SK-N-SH treated with all-trans-retinoic acid at 6 μM for 48 hours (cell line): ENCODE measurements at regions not wholly inside any gene's neighbourhood (a gene's known extent, or its start where the extent isn't known, plus 50 kb on each side); places are given as distances from the start of the nearest gene placed in this dataset.

Experiments
- ATAC-seq: fragments of 200-7000 bp; cut with Tn5 transposase; 3 replicates; pipeline ENCODE4 v1.9.1; 2020; ENCODE audit warnings: mild to moderate bottlenecking, moderate library complexity
- BACH2 ChIP-seq: fragments of 250-450 bp; sonication (Bioruptor Pico); IDR thresholded peaks from 2 replicates; pipeline ENCODE4 v1.9.0; 2021; ENCODE audit warnings: mild to moderate bottlenecking, borderline replicate concordance
- CSDC2 ChIP-seq: fragments of 250-450 bp; sonication (Bioruptor Pico); IDR thresholded peaks from 2 replicates; pipeline ENCODE4 v1.5.0; 2020; ENCODE audit warnings: mild to moderate bottlenecking, moderate library complexity
- ESRRG ChIP-seq: fragments of 250-450 bp; sonication (Bioruptor Pico); IDR thresholded peaks from 2 replicates; pipeline ENCODE4 v1.6.1; 2021; ENCODE audit warnings: mild to moderate bottlenecking
- GLIS3 ChIP-seq: fragments of 250-450 bp; sonication (Bioruptor Pico); IDR thresholded peaks from 2 replicates; pipeline ENCODE4 v1.5.0; 2020; ENCODE audit warnings: mild to moderate bottlenecking, moderate library complexity
- ISL1 ChIP-seq: fragments of 250-450 bp; sonication (Bioruptor Pico); IDR thresholded peaks from 2 replicates; pipeline ENCODE4 v2.1.2; 2022; ENCODE audit warnings: mild to moderate bottlenecking, moderate library complexity
- OSR1 ChIP-seq: fragments of 250-450 bp; sonication (Bioruptor Pico); IDR thresholded peaks from 2 replicates; pipeline ENCODE4 v1.8.0; 2022; ENCODE audit warnings: moderate library complexity, mild to moderate bottlenecking, inconsistent platforms
- PATZ1 ChIP-seq: fragments of 250-450 bp; sonication (Bioruptor Pico); IDR thresholded peaks from 2 replicates; pipeline ENCODE4 v1.8.0; 2020; ENCODE audit warnings: mild to moderate bottlenecking, moderate library complexity, borderline replicate concordance
- POU6F1 ChIP-seq: fragments of 250-450 bp; sonication (Bioruptor Pico); IDR thresholded peaks from 2 replicates; pipeline ENCODE4 v1.8.0; 2021; ENCODE audit warnings: low read depth, mild to moderate bottlenecking, moderate library complexity, borderline replicate concordance
- PPARA ChIP-seq: fragments of 250-450 bp; sonication (Bioruptor Pico); IDR thresholded peaks from 2 replicates; pipeline ENCODE4 v1.5.0; 2020; ENCODE audit warnings: mild to moderate bottlenecking, borderline replicate concordance
- RARB ChIP-seq: fragments of 250-450 bp; sonication (Bioruptor Pico); IDR thresholded peaks from 2 replicates; pipeline ENCODE4 v1.8.0; 2021; ENCODE audit warnings: mild to moderate bottlenecking, moderate library complexity
- SNAI2 ChIP-seq: fragments of 250-450 bp; sonication (Bioruptor Pico); IDR thresholded peaks from 2 replicates; pipeline ENCODE4 v1.5.0; 2020; ENCODE audit warnings: mild to moderate bottlenecking, moderate library complexity
- TCF4 ChIP-seq: fragments of 250-450 bp; sonication (Bioruptor Pico); IDR thresholded peaks from 2 replicates; pipeline ENCODE4 v1.8.0; 2021; ENCODE audit warnings: mild to moderate bottlenecking, moderate library complexity, borderline replicate concordance
- TOX ChIP-seq: fragments of 250-450 bp; sonication (Bioruptor Pico); IDR thresholded peaks from 2 replicates; pipeline ENCODE4 v1.8.0; 2021; ENCODE audit warnings: mild to moderate bottlenecking, moderate library complexity, borderline replicate concordance
- ZC3H10 ChIP-seq: fragments of 250-450 bp; sonication (Bioruptor Pico); IDR thresholded peaks from 2 replicates; pipeline ENCODE4 v1.5.1; 2021; ENCODE audit warnings: mild to moderate bottlenecking, moderate library complexity
- ZNF565 ChIP-seq: fragments of 450-650 bp; formaldehyde crosslinking; conservative IDR thresholded peaks from 2 replicates; pipeline ENCODE4 v1.5.0; 2020; ENCODE audit warnings: low read depth, mild to moderate bottlenecking, moderate library complexity
- ZNF70 ChIP-seq: fragments of 450-650 bp; formaldehyde crosslinking; IDR thresholded peaks from 2 replicates; pipeline ENCODE4 v1.5.0; 2020; ENCODE audit warnings: mild to moderate bottlenecking, moderate library complexity
- ZNF8 ChIP-seq: fragments of 450-650 bp; formaldehyde crosslinking; IDR thresholded peaks from 2 replicates; pipeline ENCODE4 v1.5.0; 2020; ENCODE audit warnings: mild to moderate bottlenecking, moderate library complexity
- TF ChIP-seq, protein P1 (sequence below): fragments of 250-450 bp; sonication (Bioruptor Pico); IDR thresholded peaks from 2 replicates; pipeline ENCODE4 v1.5.1; 2021; ENCODE audit warnings: mild to moderate bottlenecking, moderate library complexity
- TF ChIP-seq, protein P2 (sequence below): fragments of 250-450 bp; sonication (Bioruptor Pico); IDR thresholded peaks from 2 replicates; pipeline ENCODE4 v1.5.1; 2020; ENCODE audit warnings: low read depth, mild to moderate bottlenecking, moderate library complexity
- TF ChIP-seq, protein P3 (sequence below): fragments of 250-450 bp; sonication (Bioruptor Pico); IDR thresholded peaks from 2 replicates; pipeline ENCODE4 v1.5.0; 2020; ENCODE audit warnings: mild to moderate bottlenecking, moderate library complexity

DNA sequence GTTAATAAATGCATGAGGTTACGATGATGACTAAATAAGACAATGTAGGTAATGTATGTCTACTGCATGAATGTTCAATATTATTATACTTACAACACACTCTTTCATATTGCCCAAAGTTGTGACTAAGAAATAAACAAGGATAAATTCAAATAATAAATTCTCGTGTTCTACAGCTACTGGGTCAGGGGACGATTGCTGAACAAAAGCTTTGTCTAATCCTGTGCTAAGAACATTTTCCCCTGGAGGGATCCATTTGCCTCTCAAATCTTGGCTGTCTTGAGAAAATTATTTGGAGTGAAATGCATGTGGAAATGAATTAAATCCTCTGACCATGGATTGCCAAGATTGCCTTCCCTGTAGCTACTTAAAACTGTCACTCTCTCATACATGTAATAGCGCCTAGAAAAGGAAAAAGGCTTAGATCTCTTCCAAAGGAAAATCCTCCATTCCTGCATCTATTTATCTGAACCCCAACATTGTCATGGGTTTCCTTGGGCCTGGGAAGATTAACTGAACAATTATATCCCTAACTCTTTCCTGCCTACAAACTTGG lies 893.8 kb upstream of the ACO1 start:
- no peak for ATAC-seq
- TF ChIP-seq TCF4 (CRISPR knock-in tag) (no peak), BACH2 (CRISPR knock-in tag) (no peak), ISL1 (no peak), SNAI2 (CRISPR knock-in tag) (no peak), GLIS3 (CRISPR knock-in tag) (no peak), ESRRG (no peak), PPARA (CRISPR knock-in tag) (no peak), OSR1 (no peak)
- TF ChIP-seq, protein P1, sequence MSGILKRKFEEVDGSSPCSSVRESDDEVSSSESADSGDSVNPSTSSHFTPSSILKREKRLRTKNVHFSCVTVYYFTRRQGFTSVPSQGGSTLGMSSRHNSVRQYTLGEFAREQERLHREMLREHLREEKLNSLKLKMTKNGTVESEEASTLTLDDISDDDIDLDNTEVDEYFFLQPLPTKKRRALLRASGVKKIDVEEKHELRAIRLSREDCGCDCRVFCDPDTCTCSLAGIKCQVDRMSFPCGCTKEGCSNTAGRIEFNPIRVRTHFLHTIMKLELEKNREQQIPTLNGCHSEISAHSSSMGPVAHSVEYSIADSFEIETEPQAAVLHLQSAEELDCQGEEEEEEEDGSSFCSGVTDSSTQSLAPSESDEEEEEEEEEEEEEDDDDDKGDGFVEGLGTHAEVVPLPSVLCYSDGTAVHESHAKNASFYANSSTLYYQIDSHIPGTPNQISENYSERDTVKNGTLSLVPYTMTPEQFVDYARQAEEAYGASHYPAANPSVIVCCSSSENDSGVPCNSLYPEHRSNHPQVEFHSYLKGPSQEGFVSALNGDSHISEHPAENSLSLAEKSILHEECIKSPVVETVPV (CRISPR knock-in tag), result no peak
- TF ChIP-seq, protein P2, sequence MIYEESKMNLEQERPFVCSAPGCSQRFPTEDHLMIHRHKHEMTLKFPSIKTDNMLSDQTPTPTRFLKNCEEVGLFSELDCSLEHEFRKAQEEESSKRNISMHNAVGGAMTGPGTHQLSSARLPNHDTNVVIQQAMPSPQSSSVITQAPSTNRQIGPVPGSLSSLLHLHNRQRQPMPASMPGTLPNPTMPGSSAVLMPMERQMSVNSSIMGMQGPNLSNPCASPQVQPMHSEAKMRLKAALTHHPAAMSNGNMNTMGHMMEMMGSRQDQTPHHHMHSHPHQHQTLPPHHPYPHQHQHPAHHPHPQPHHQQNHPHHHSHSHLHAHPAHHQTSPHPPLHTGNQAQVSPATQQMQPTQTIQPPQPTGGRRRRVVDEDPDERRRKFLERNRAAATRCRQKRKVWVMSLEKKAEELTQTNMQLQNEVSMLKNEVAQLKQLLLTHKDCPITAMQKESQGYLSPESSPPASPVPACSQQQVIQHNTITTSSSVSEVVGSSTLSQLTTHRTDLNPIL, result no peak

- TF ChIP-seq CSDC2, result no peak
- TF ChIP-seq, all 23 proteins: peak for 0
- no peak for ATAC-seq
Observed at GRCh38 chr9:31492229-31492628, 892.2 kb upstream of the ACO1 start.

- no peak for ATAC-seq
- no peak for TF ChIP-seq SNAI2 (CRISPR knock-in tag)
- TF ChIP-seq ZNF70, result peak; percentile 82; the same call in 1 of the 2 replicates
Observed at GRCh38 chr9:31500422-31500821, 884.0 kb upstream of the ACO1 start.

- no peak for ATAC-seq
- TF ChIP-seq, protein P3, sequence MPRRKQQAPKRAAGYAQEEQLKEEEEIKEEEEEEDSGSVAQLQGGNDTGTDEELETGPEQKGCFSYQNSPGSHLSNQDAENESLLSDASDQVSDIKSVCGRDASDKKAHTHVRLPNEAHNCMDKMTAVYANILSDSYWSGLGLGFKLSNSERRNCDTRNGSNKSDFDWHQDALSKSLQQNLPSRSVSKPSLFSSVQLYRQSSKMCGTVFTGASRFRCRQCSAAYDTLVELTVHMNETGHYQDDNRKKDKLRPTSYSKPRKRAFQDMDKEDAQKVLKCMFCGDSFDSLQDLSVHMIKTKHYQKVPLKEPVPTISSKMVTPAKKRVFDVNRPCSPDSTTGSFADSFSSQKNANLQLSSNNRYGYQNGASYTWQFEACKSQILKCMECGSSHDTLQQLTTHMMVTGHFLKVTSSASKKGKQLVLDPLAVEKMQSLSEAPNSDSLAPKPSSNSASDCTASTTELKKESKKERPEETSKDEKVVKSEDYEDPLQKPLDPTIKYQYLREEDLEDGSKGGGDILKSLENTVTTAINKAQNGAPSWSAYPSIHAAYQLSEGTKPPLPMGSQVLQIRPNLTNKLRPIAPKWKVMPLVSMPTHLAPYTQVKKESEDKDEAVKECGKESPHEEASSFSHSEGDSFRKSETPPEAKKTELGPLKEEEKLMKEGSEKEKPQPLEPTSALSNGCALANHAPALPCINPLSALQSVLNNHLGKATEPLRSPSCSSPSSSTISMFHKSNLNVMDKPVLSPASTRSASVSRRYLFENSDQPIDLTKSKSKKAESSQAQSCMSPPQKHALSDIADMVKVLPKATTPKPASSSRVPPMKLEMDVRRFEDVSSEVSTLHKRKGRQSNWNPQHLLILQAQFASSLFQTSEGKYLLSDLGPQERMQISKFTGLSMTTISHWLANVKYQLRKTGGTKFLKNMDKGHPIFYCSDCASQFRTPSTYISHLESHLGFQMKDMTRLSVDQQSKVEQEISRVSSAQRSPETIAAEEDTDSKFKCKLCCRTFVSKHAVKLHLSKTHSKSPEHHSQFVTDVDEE, result no peak
- TF ChIP-seq ISL1 (no peak), GLIS3 (CRISPR knock-in tag) (no peak), ZNF565 (CRISPR knock-in tag) (no peak), TOX (CRISPR knock-in tag) (no peak), POU6F1 (CRISPR knock-in tag) (no peak), BACH2 (CRISPR knock-in tag) (no peak), ZC3H10 (no peak), ZNF8 (CRISPR knock-in tag) (no peak), RARB (CRISPR knock-in tag) (no peak), CSDC2 (no peak), PATZ1 (CRISPR knock-in tag) (no peak)
- TF ChIP-seq, protein P1 (CRISPR knock-in tag), result no peak
- TF ChIP-seq, protein P2, result no peak
Observed at GRCh38 chr9:31519011-31519410, 865.4 kb upstream of the ACO1 start.
